IgD-negative memory B cell (primary cell): ENCODE measurements at regions not wholly inside any gene's neighbourhood (a gene's known extent, or its start where the extent isn't known, plus 50 kb on each side); places are given as distances from the start of the nearest gene placed in this dataset.

Experiments used
- H3K27ac Mint-ChIP-seq, 3 donors: one replicate each; pipeline ENCODE4 v1.8.0; 2020 to 2022; ENCODE audit warnings: mild to moderate bottlenecking in 3 of 3, mixed read lengths in 3 of 3, moderate library complexity in 1 of 3
- H3K27me3 Mint-ChIP-seq: one replicate; pipeline ENCODE4 v1.8.0; 2021; ENCODE audit warnings: mixed read lengths
- H3K36me3 Mint-ChIP-seq: one replicate; pipeline ENCODE4 v1.8.0; 2020; ENCODE audit warnings: mild to moderate bottlenecking, mixed read lengths
- H3K4me1 Mint-ChIP-seq, 3 donors: one replicate each; pipeline ENCODE4 v1.8.0; 2020 to 2022; ENCODE audit warnings: mixed read lengths in 3 of 3, mild to moderate bottlenecking in 1 of 3
- H3K4me3 Mint-ChIP-seq, 4 donors: one replicate each; pipeline ENCODE4 v1.8.0; 2020 to 2022; ENCODE audit warnings: mild to moderate bottlenecking in 4 of 4, mixed read lengths in 4 of 4, moderate library complexity in 3 of 4
- H3K9me3 Mint-ChIP-seq, 3 donors: one replicate each; pipeline ENCODE4 v1.8.0; 2020 to 2021; ENCODE audit warnings: mixed read lengths in 3 of 3, mild to moderate bottlenecking in 1 of 3

DNA sequence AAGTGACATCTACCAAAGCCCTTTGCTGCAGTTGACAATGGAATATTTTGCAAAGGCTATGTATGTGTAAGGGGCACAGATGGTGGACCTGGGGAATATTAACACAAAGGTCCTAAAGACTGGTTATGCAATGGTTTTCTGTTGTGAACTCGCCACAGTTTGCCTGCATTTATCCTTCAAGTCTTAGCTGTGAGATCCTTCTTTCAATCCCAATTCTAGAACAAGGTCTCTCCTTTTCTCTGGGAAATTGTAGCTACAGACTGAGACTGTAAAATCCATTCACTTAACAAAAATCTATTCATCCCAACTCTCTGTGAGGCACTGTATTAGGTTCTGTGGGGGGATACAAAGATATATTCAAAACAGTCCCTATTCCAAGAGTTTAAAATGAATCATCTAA lies 250.4 kb downstream of the GPM6A start:
- H3K4me1 Mint-ChIP-seq = peaks cover 0 to 4% (median 4%) of the 10 kb centered on the region in 3 donors
- no peaks in the 10 kb centered on the region for H3K36me3 Mint-ChIP-seq
- no peaks in the 10 kb centered on the region for H3K27me3 Mint-ChIP-seq
- H3K9me3 Mint-ChIP-seq = peaks cover 0 to 2% (median 1%) of the 10 kb centered on the region in 3 donors
- H3K4me3 Mint-ChIP-seq = no peak overlapping the region
- no peak overlapping the region for H3K27ac Mint-ChIP-seq

DNA sequence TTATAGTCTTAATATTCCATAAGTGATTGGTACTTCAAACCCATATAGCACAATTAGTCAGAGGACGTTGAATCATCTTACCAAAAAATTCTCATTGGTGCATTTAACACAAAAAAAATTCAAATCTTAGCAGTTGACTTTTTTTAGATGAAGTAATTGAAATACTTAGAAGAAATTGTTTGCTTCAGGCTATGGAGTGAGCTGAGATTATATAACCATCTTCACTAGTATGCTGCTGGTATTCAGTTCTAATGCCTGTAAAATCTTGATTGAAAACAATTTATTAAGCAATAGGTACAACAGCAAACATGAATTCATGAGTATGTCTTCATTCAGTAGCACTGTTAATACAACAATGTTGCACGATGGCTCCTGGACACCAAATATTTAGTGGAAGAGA lies 250.0 kb downstream of the GPM6A start:
- Mint-ChIP-seq H3K4me1 (peaks cover 0 to 4% (median 4%) of the 10 kb centered on the region in 3 donors), H3K27me3 (no peaks in the 10 kb centered on the region), H3K36me3 (no peaks in the 10 kb centered on the region), H3K9me3 (peaks cover 0 to 5% (median 3%) of the 10 kb centered on the region in 3 donors), H3K4me3 (no peak overlapping the region), H3K27ac (no peak overlapping the region)

DNA sequence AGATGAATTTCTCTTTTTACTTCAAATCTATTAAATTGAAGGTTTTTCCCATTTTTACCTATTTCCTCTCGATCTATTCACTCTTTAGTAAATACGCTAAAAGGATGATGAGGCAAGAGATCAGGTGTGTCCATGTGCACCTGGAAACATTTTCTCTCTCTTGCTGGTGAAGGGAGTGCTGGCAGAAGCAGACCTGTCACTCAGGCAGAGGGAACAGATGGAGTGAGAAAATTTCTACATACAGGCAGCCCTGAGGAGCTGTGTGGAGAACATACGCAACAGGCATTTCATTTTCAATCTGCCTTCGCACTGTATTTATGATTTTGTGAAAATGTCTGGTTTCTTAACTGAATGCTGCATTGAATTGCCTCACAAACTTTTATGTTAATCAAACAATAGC lies 249.5 kb downstream of the GPM6A start:
- peaks cover 0 to 4% (median 4%) of the 10 kb centered on the region in 3 donors for H3K4me1 Mint-ChIP-seq
- no peak overlapping the region for H3K27ac Mint-ChIP-seq
- no peak overlapping the region for H3K4me3 Mint-ChIP-seq
- H3K36me3 Mint-ChIP-seq = no peaks in the 10 kb centered on the region
- H3K9me3 Mint-ChIP-seq = peaks cover 0 to 5% (median 3%) of the 10 kb centered on the region in 3 donors
- no peaks in the 10 kb centered on the region for H3K27me3 Mint-ChIP-seq
